Natural killer cell (primary cell): ENCODE measurements at regions not wholly inside any gene's neighbourhood (a gene's known extent, or its start where the extent isn't known, plus 50 kb on each side); places are given as distances from the start of the nearest gene placed in this dataset.
"Not testable (repeated sequence)": the region's sequence is repeated elsewhere in the genome, so short reads cannot be mapped to it uniquely, and the experiment has no call there.

Experiments
- ATAC-seq, 3 donors: fragments of 150-1000 bp in 2 of 3; fragments of 200-7000 bp in 1 of 3; cut with Tn5 transposase; 1 replicate in 1 of 3; 2 replicates in 2 of 3; pipeline ENCODE4 v1.10.0; 2021; ENCODE audit warnings: mild to moderate bottlenecking in 2 of 3, moderate library complexity in 2 of 3
- DNase-seq, 2 donors: peaks; one replicate each; pipeline versions ENCODE4 v3.0.0 to v3.0.0-alpha.2; 2013 to 2021; ENCODE audit warnings: mixed read lengths in 1 of 2
- H3K27ac ChIP-seq: one replicate; pipeline ENCODE4 v1.5.1; 2013; ENCODE audit warnings: mild to moderate bottlenecking, low read length
- H3K27me3 ChIP-seq: one replicate; pipeline ENCODE4 v1.6.1; 2013; ENCODE audit warnings: low read length; ENCODE audit not compliant: control insufficient read depth, insufficient read depth
- H3K36me3 ChIP-seq: one replicate; pipeline ENCODE4 v1.6.1; 2013; ENCODE audit warnings: low read length; ENCODE audit not compliant: control insufficient read depth, insufficient read depth
- H3K4me1 ChIP-seq: one replicate; pipeline ENCODE4 v1.6.1; 2013; ENCODE audit warnings: low read length; ENCODE audit not compliant: control insufficient read depth, insufficient read depth
- H3K4me3 ChIP-seq: one replicate; pipeline ENCODE4 v1.5.1; 2013; ENCODE audit warnings: low read length
- H3K9me3 ChIP-seq: one replicate; pipeline ENCODE4 v1.6.1; 2013; ENCODE audit warnings: low read length; ENCODE audit not compliant: control insufficient read depth, insufficient read depth
- H3K27ac Mint-ChIP-seq, 2 donors: one replicate each; pipeline ENCODE4 v1.8.0; 2022; ENCODE audit warnings: mild to moderate bottlenecking in 2 of 2, mixed read lengths in 2 of 2, moderate library complexity in 1 of 2
- H3K27me3 Mint-ChIP-seq, 2 donors: one replicate each; pipeline ENCODE4 v1.8.0; 2022; ENCODE audit warnings: low read depth in 2 of 2, mixed read lengths in 2 of 2
- H3K36me3 Mint-ChIP-seq: one replicate; pipeline ENCODE4 v1.8.0; 2022; ENCODE audit warnings: mixed read lengths
- H3K4me1 Mint-ChIP-seq, 2 donors: one replicate each; pipeline ENCODE4 v1.8.0; 2022; ENCODE audit warnings: mixed read lengths in 2 of 2
- H3K4me3 Mint-ChIP-seq: one replicate; pipeline ENCODE4 v1.8.0; 2022; ENCODE audit warnings: mild to moderate bottlenecking, moderate library complexity, mixed read lengths
- H3K9me3 Mint-ChIP-seq, 2 donors: one replicate each; pipeline ENCODE4 v1.8.0; 2022; ENCODE audit warnings: mixed read lengths in 2 of 2
- CTCF ChIP-seq: fragments of 200-600 bp; IDR thresholded peaks from one replicate; pipeline ENCODE4 v1.8.0; 2022; ENCODE audit warnings: antibody characterized with exemption
- WGBS: methylation state at CpG from one replicate; pipeline ENCODE4 v1.1.7; 2013; ENCODE audit warnings: missing lambda C conversion rate; ENCODE audit not compliant: insufficient coverage; 5-methylcytosine and 5-hydroxymethylcytosine counted together
- intact Hi-C: fragments of 100-400 bp; cut with micrococcal nuclease; formaldehyde crosslinking; loops from one replicate; pipeline ENCODE4 v1.14.2; 2022

GRCh38 chr9:22227986-22228385 is 218.6 kb upstream of the DMRTA1 start:
- H3K4me1 ChIP-seq, result no peaks in the 10 kb centered on the region
- no peak for ATAC-seq
- H3K4me1 Mint-ChIP-seq, result no peaks in the 10 kb centered on the region
- DNase-seq, result no peak
- no peak overlapping the region for H3K27ac ChIP-seq
- H3K4me3 Mint-ChIP-seq, result no peak overlapping the region
- H3K4me3 ChIP-seq, result no peak overlapping the region
- no peak overlapping the region for H3K27ac Mint-ChIP-seq
- no peaks in the 10 kb centered on the region for H3K36me3 ChIP-seq
- no peaks in the 10 kb centered on the region for H3K36me3 Mint-ChIP-seq
- H3K9me3 ChIP-seq, result peaks cover 6% of the 10 kb centered on the region
- intact Hi-C loops, result no loop called here
- TF ChIP-seq CTCF, result no peak
- peaks cover 3% of the 10 kb centered on the region for H3K27me3 ChIP-seq
- H3K27me3 Mint-ChIP-seq, result no peaks in the 10 kb centered on the region
- peaks cover 6 to 8% of the 10 kb centered on the region in 2 donors for H3K9me3 Mint-ChIP-seq

DNA sequence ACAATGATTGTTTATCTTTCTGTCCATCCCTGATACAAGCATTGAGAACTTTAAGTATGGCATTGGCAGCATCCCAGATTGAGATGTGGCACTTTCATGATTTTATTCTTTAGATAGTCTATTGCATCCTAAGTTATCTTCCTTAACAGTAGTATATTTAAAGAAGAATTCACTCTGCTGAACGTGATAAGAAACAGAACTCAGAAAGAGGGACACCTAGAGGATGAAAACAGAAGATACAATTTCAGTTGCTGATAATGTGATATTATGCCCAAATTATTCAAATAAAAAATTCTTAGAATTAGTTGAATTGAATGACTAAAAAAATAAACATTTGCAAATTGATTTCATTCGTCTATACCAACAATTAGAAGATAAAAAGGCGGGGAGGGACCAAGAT is 218.1 kb upstream of the DMRTA1 start:
- no peak overlapping the region for H3K27ac ChIP-seq
- Mint-ChIP-seq H3K27me3 (no peaks in the 10 kb centered on the region), H3K36me3 (no peaks in the 10 kb centered on the region), H3K27ac (no peak overlapping the region), H3K4me1 (no peaks in the 10 kb centered on the region), H3K4me3 (no peak overlapping the region), H3K9me3 (peaks cover 5 to 6% of the 10 kb centered on the region in 2 donors)
- H3K4me3 ChIP-seq, result no peak overlapping the region
- WGBS, result 53% methylated on average over 2 of the region's 3 CpGs
- ATAC-seq (no peak), DNase-seq (no peak)
- TF ChIP-seq CTCF, result no peak
- H3K9me3 ChIP-seq, result peaks cover 6% of the 10 kb centered on the region
- no peaks in the 10 kb centered on the region for H3K4me1 ChIP-seq
- no peaks in the 10 kb centered on the region for H3K36me3 ChIP-seq
- intact Hi-C loops, result no loop called here
- H3K27me3 ChIP-seq, result peaks cover 3% of the 10 kb centered on the region

GRCh38 chr9:22229069-22229468 is 217.6 kb upstream of the DMRTA1 start:
- no peak for TF ChIP-seq CTCF
- H3K36me3 Mint-ChIP-seq, result no peaks in the 10 kb centered on the region
- Histone ChIP-seq H3K4me1 (no peaks in the 10 kb centered on the region), H3K36me3 (no peaks in the 10 kb centered on the region), H3K27ac (no peak overlapping the region), H3K27me3 (peaks cover 3% of the 10 kb centered on the region), H3K4me3 (no peak overlapping the region), H3K9me3 (peaks cover 6% of the 10 kb centered on the region)
- DNase-seq, result no peak
- H3K27me3 Mint-ChIP-seq, result peaks cover 0 to under 1% of the 10 kb centered on the region in 2 donors
- H3K4me3 Mint-ChIP-seq, result no peak overlapping the region
- ATAC-seq, result no peak
- H3K9me3 Mint-ChIP-seq, result peaks cover 5 to 6% of the 10 kb centered on the region in 2 donors
- no peak overlapping the region for H3K27ac Mint-ChIP-seq
- 82% methylated on average over 4 of the region's 4 CpGs for WGBS
- intact Hi-C loops, result no loop called here
- H3K4me1 Mint-ChIP-seq, result no peaks in the 10 kb centered on the region

DNA sequence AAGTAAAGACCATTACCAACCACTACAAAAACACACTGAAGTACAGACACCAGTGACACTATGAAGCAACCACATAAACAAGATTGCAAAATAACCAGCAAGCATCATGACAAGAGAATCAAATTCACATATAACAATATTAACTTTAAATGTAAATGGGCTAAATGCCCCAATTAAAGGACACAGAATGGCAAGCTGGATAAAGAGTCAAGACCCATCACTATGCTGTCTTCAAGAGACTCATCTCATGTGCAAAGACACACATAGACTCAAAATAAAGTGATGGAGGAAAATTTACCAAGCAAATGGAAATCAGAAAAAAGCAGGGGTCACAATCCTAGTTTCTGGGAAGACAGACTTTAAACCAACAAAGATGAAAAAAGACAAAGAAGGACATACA is 215.3 kb upstream of the DMRTA1 start:
- intact Hi-C loops, ATAC-seq, H3K27ac Mint-ChIP-seq: not testable (repeated sequence)

More for the DNA sequence above, 215.3 kb upstream of the DMRTA1 start:
- not testable (repeated sequence) for H3K27ac ChIP-seq, H3K4me1 ChIP-seq, H3K36me3 Mint-ChIP-seq, H3K27me3 Mint-ChIP-seq, H3K4me3 Mint-ChIP-seq, H3K9me3 Mint-ChIP-seq, H3K4me3 ChIP-seq, H3K9me3 ChIP-seq, H3K27me3 ChIP-seq, DNase-seq, H3K4me1 Mint-ChIP-seq, H3K36me3 ChIP-seq
